Thyroid gland (tissue), 4 donors: ENCODE measurements at regions not wholly inside any gene's neighbourhood (a gene's known extent, or its start where the extent isn't known, plus 50 kb on each side); places are given as distances from the start of the nearest gene placed in this dataset.

Source experiments
- POLR2A ChIP-seq, 2 donors: fragments of 450-650 bp; IDR thresholded peaks; one replicate each; pipeline ENCODE4 v1.6.1; 2017; ENCODE audit warnings: antibody characterized with exemption in 2 of 2, mild to moderate bottlenecking in 2 of 2, moderate library complexity in 1 of 2
- TF ChIP-seq, protein P1 (sequence below), 6 experiments: fragments of 200-600 bp in 3 of 6; fragments of 450-650 bp in 3 of 6; sonication (generic) in 3 of 6; IDR thresholded peaks; one replicate each; pipeline ENCODE4 v1.5.1; 2016 to 2019; ENCODE audit warnings: antibody characterized with exemption in 6 of 6, mild to moderate bottlenecking in 2 of 6, inconsistent platforms in 1 of 6, moderate library complexity in 1 of 6

DNA sequence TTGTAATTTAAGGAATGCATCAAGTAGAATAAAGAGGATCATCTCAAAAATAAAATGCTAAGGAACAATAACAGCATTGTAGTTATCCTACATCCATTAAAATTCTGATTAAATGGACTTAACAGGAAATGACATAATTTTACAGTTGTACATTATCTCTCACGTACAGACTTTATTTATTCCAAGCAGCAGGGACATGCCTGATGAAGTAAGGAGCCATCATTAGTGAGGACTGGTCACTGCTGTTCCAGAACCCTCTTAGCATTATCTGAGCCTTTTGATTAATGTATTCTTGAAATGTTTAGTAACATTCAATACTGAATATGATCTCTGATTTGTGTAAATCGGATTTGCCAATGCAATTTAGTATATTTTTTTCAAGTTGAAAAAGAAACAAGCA lies 516.1 kb downstream of the DACH1 start:
- TF ChIP-seq, protein P1, sequence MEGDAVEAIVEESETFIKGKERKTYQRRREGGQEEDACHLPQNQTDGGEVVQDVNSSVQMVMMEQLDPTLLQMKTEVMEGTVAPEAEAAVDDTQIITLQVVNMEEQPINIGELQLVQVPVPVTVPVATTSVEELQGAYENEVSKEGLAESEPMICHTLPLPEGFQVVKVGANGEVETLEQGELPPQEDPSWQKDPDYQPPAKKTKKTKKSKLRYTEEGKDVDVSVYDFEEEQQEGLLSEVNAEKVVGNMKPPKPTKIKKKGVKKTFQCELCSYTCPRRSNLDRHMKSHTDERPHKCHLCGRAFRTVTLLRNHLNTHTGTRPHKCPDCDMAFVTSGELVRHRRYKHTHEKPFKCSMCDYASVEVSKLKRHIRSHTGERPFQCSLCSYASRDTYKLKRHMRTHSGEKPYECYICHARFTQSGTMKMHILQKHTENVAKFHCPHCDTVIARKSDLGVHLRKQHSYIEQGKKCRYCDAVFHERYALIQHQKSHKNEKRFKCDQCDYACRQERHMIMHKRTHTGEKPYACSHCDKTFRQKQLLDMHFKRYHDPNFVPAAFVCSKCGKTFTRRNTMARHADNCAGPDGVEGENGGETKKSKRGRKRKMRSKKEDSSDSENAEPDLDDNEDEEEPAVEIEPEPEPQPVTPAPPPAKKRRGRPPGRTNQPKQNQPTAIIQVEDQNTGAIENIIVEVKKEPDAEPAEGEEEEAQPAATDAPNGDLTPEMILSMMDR (IDR thresholded peaks at IDR 0.05): no peak
- no peak for TF ChIP-seq POLR2A (IDR thresholded peaks at IDR 0.05)
